IMR-90 (cell line): ENCODE measurements at regions not wholly inside any gene's neighbourhood (a gene's known extent, or its start where the extent isn't known, plus 50 kb on each side); places are given as distances from the start of the nearest gene placed in this dataset.
A peak's percentile ranks its signal among the peaks of the same experiment; 100 is the strongest.

Experiments used
- ATAC-seq: fragments of 200-7000 bp; cut with Tn5 transposase; 2 replicates; pipeline ENCODE4 v1.9.1; 2020; ENCODE audit warnings: low read depth, mild to moderate bottlenecking, moderate library complexity
- BruUV-seq: library from RNA; stranded (reverse); fragments of 400-500 nt; replicated peaks from 2 replicates; lab custom pipeline; 2021; lab: Mats Ljungman, UMichigan
- CTCF ChIA-PET: fragments of 300-600 bp; formaldehyde crosslinking; extraction: SDS; loops from one replicate; lab custom pipeline; 2021; ENCODE audit warnings: antibody characterized with exemption; lab: Yijun Ruan, JAX
- POLR2A ChIA-PET: fragments of 300-600 bp; sonication (Branson Sonifier 250); formaldehyde crosslinking; loops from one replicate; lab custom pipeline; 2022; ENCODE audit warnings: antibody characterized with exemption; ENCODE audit not compliant: unreplicated experiment; lab: Charles Lee
- DNase-seq: peaks from one replicate; pipeline ENCODE4 v3.0.0; 2013
- H2AFZ ChIP-seq: replicated peaks from 2 replicates; pipeline ENCODE3; 2013; ENCODE audit warnings: low read length, mild to moderate bottlenecking; ENCODE audit not compliant: poor library complexity
- H2AK5ac ChIP-seq: 2 replicates; pipeline ENCODE4 v1.6.1; 2013; ENCODE audit warnings: low read depth, low read length, inconsistent platforms
- H2AK9ac ChIP-seq: replicated peaks from 2 replicates; pipeline ENCODE3; 2013; ENCODE audit warnings: mild to moderate bottlenecking, low read depth, low read length, moderate library complexity; ENCODE audit not compliant: poor library complexity
- H2BK120ac ChIP-seq: 2 replicates; pipeline ENCODE4 v1.6.1; 2013; ENCODE audit warnings: low read depth, low read length, inconsistent platforms
- H2BK15ac ChIP-seq: 3 replicates; pipeline ENCODE4 v1.6.1; 2013; ENCODE audit warnings: low read depth, low read length, inconsistent platforms
- H2BK20ac ChIP-seq: 2 replicates; pipeline ENCODE4 v1.6.1; 2013; ENCODE audit warnings: low read depth, mild to moderate bottlenecking, inconsistent platforms, low read length, moderate library complexity
- H2BK5ac ChIP-seq: 2 replicates; pipeline ENCODE4 v1.6.1; 2013; ENCODE audit warnings: mild to moderate bottlenecking, low read depth, low read length, inconsistent platforms; ENCODE audit not compliant: poor library complexity, severe bottlenecking
- H3K14ac ChIP-seq: replicated peaks from 2 replicates; pipeline ENCODE4 v1.6.1; 2013; ENCODE audit warnings: low read depth, low read length, inconsistent platforms
- H3K18ac ChIP-seq: 2 replicates; pipeline ENCODE4 v1.6.1; 2013; ENCODE audit warnings: low read depth, low read length, control low read depth
- H3K23ac ChIP-seq: 2 replicates; pipeline ENCODE4 v1.6.1; 2013; ENCODE audit warnings: low read depth, low read length, inconsistent platforms
- H3K27ac ChIP-seq: 2 replicates; pipeline ENCODE4 v1.5.1; 2013; ENCODE audit warnings: mild to moderate bottlenecking, control low read depth, low read length; ENCODE audit not compliant: insufficient read depth
- H3K27me3 ChIP-seq: 2 replicates; pipeline ENCODE4 v1.6.1; 2013; ENCODE audit warnings: low read length; ENCODE audit not compliant: control insufficient read depth, insufficient read depth
- H3K36me3 ChIP-seq: 2 replicates; pipeline ENCODE4 v1.6.1; 2013; ENCODE audit warnings: low read length, mixed read lengths; ENCODE audit not compliant: control insufficient read depth, insufficient read depth
- H3K4ac ChIP-seq: 2 replicates; pipeline ENCODE4 v1.6.1; 2013; ENCODE audit warnings: low read depth, low read length, inconsistent platforms
- H3K4me1 ChIP-seq: 2 replicates; pipeline ENCODE4 v1.6.1; 2013; ENCODE audit warnings: low read length, mixed read lengths; ENCODE audit not compliant: control insufficient read depth, insufficient read depth
- H3K4me2 ChIP-seq: 2 replicates; pipeline ENCODE4 v1.6.1; 2013; ENCODE audit warnings: low read depth, mild to moderate bottlenecking, control low read depth, low read length, moderate library complexity
- H3K4me3 ChIP-seq: 2 replicates; pipeline ENCODE4 v1.5.1; 2013; ENCODE audit warnings: low read depth, mild to moderate bottlenecking, control low read depth, low read length, moderate library complexity; ENCODE audit not compliant: insufficient read depth
- H3K56ac ChIP-seq: 2 replicates; pipeline ENCODE4 v1.6.1; 2013; ENCODE audit warnings: low read length, inconsistent platforms; ENCODE audit not compliant: insufficient read depth; ENCODE audit errors: extremely low read depth
- H3K79me1 ChIP-seq, 2 experiments: 2 replicates each; pipeline ENCODE4 v1.6.1; 2013; ENCODE audit warnings: low read length in 2 of 2, inconsistent platforms in 1 of 2, low read depth in 1 of 2
- H3K9ac ChIP-seq: 2 replicates; pipeline ENCODE4 v1.6.1; 2013; ENCODE audit warnings: low read depth, low read length, control low read depth
- H3K9me1 ChIP-seq: 2 replicates; pipeline ENCODE4 v1.6.1; 2013; ENCODE audit warnings: low read length, inconsistent platforms; ENCODE audit not compliant: insufficient read depth
- H3K9me3 ChIP-seq: 2 replicates; pipeline ENCODE4 v1.6.1; 2013; ENCODE audit warnings: low read length; ENCODE audit not compliant: control insufficient read depth, insufficient read depth
- H4K20me1 ChIP-seq: 2 replicates; pipeline ENCODE4 v1.6.1; 2013; ENCODE audit warnings: low read length, inconsistent platforms; ENCODE audit not compliant: insufficient read depth
- H4K5ac ChIP-seq: 2 replicates; pipeline ENCODE4 v1.6.1; 2013; ENCODE audit warnings: mild to moderate bottlenecking, low read depth, low read length, control low read depth
- H4K8ac ChIP-seq, 2 experiments: 2 replicates each; pipeline ENCODE4 v1.6.1; 2013; ENCODE audit warnings: low read depth in 2 of 2, low read length in 2 of 2, control low read depth in 1 of 2, inconsistent platforms in 1 of 2
- H4K91ac ChIP-seq: 2 replicates; pipeline ENCODE4 v1.6.1; 2013; ENCODE audit warnings: low read depth, low read length, inconsistent platforms; ENCODE audit not compliant: insufficient read depth
- CEBPB ChIP-seq: IDR thresholded peaks from 2 replicates; pipeline ENCODE4 v1.6.1; 2012; ENCODE audit warnings: low read depth, low read length, improper control_type of control experiment
- WGBS, 2 experiments: methylation state at CpG; one replicate each; pipeline versions ENCODE4 v1.1.5 to v1.1.7; 2013; ENCODE audit warnings: missing lambda C conversion rate in 2 of 2; ENCODE audit not compliant: insufficient read length in 1 of 2; ENCODE audit errors: extremely low coverage in 2 of 2; 5-methylcytosine and 5-hydroxymethylcytosine counted together
- dilution Hi-C: fragments of 300-500 bp; cut with HindIII; formaldehyde crosslinking; loops from one replicate; pipeline ENCODE4 v1.14.3; 2018; ENCODE audit warnings: low sequenced_read_pairs; ENCODE audit not compliant: unreplicated experiment
- in situ Hi-C: fragments of 300-500 bp; cut with MboI; formaldehyde crosslinking; loops from 3 replicates; pipeline ENCODE4 v1.14.3; 2019; ENCODE audit warnings: low sequenced_read_pairs, inconsistent platforms, mixed read lengths
- intact Hi-C: fragments of 100-400 bp; cut with micrococcal nuclease; formaldehyde crosslinking; loops from 2 replicates; pipeline ENCODE4 v1.10.0; 2022
- TF ChIP-seq, protein P1 (sequence below): fragments of 150-350 bp; IDR thresholded peaks from 2 replicates; pipeline ENCODE4 v1.6.1; 2017; ENCODE audit warnings: mild to moderate bottlenecking, antibody characterized with exemption, low read length, low read depth

GRCh38 chr6:130775411-130776012 is 51.7 kb upstream of the SMLR1 start:
- CTCF ChIA-PET, result no interaction called here
- Histone ChIP-seq H3K4me2 (no peak overlapping the region), H3K4me3 (no peak overlapping the region), H3K9ac (no peak overlapping the region), H2BK20ac (no peak overlapping the region), H2AFZ (no peak overlapping the region), H2AK9ac (no peak overlapping the region), H4K8ac (no peak overlapping the region), H3K79me1 (no peaks in the 10 kb centered on the region), H3K4ac (no peak overlapping the region), H4K20me1 (no peaks in the 10 kb centered on the region), H4K5ac (no peak overlapping the region), H3K14ac (no peak overlapping the region), H3K27me3 (no peaks in the 10 kb centered on the region), H3K9me1 (no peaks in the 10 kb centered on the region), H3K27ac (no peak overlapping the region), H2BK120ac (no peak overlapping the region), H2BK5ac (no peak overlapping the region), H3K23ac (no peak overlapping the region), H3K18ac (no peak overlapping the region), H4K91ac (no peak overlapping the region), H3K56ac (no peak overlapping the region), H2BK15ac (no peak overlapping the region), H2AK5ac (no peak overlapping the region), H3K36me3 (no peaks in the 10 kb centered on the region), H3K9me3 (no peaks in the 10 kb centered on the region; the same call in 1 of the 2 replicates), H3K4me1 (peaks cover 2% of the 10 kb centered on the region; the same call in 1 of the 2 replicates)
- POLR2A ChIA-PET, result no interaction called here
- TF ChIP-seq CEBPB, result no peak
- TF ChIP-seq, protein P1, sequence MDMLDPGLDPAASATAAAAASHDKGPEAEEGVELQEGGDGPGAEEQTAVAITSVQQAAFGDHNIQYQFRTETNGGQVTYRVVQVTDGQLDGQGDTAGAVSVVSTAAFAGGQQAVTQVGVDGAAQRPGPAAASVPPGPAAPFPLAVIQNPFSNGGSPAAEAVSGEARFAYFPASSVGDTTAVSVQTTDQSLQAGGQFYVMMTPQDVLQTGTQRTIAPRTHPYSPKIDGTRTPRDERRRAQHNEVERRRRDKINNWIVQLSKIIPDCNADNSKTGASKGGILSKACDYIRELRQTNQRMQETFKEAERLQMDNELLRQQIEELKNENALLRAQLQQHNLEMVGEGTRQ, result no peak
- DNase-seq (peak; percentile 22), ATAC-seq (no peak)
- BruUV-seq, result no TSS peak
- no CpG with 5 or more reads among the region's 3 CpGs for WGBS, 2 experiments
- intact Hi-C loops (no loop called here), in situ Hi-C loops (no loop called here), dilution Hi-C loops (no loop called here)
